H1 (cell line): ENCODE measurements at regions not wholly inside any gene's neighbourhood (a gene's known extent, or its start where the extent isn't known, plus 50 kb on each side); places are given as distances from the start of the nearest gene placed in this dataset.

ENCODE experiments used
- CTCF ChIA-PET: fragments of 300-600 bp; sonication (Branson Sonifier 250); formaldehyde crosslinking; loops from one replicate; lab custom pipeline; 2021; ENCODE audit not compliant: partially characterized antibody; lab: Charles Lee
- POLR2A ChIA-PET: fragments of 300-600 bp; sonication (Branson Sonifier 250); formaldehyde crosslinking; loops from one replicate; lab custom pipeline; 2021; ENCODE audit warnings: inconsistent platforms; ENCODE audit not compliant: partially characterized antibody; lab: Charles Lee
- DNase-seq, 2 experiments: peaks; one replicate each; pipeline versions ENCODE4 v3.0.0 to v3.0.0-alpha.2; 2010 to 2022; ENCODE audit warnings: low spot score in 2 of 2, low read depth in 1 of 2, mixed read lengths in 1 of 2
- FAIRE-seq: peaks from 2 replicates; lab custom pipeline; 2011; peaks lifted over from hg19 to GRCh38; lab: Jason Lieb, UNC
- H2AFZ ChIP-seq: 2 replicates; pipeline ENCODE4 v1.8.1; 2012; ENCODE audit warnings: low read length, inconsistent platforms
- H2AK5ac ChIP-seq: 2 replicates; pipeline ENCODE4 v1.6.1; 2013; ENCODE audit warnings: low read depth, low read length
- H2BK120ac ChIP-seq: replicated peaks from 2 replicates; pipeline ENCODE3; 2013; ENCODE audit warnings: low read depth, low read length, inconsistent platforms
- H2BK12ac ChIP-seq: 2 replicates; pipeline ENCODE4 v1.6.1; 2013; ENCODE audit warnings: low read depth, low read length
- H2BK15ac ChIP-seq: 2 replicates; pipeline ENCODE4 v1.6.1; 2013; ENCODE audit warnings: low read length
- H2BK20ac ChIP-seq: 2 replicates; pipeline ENCODE4 v1.6.1; 2013; ENCODE audit warnings: low read length
- H2BK5ac ChIP-seq: 2 replicates; pipeline ENCODE4 v1.6.1; 2013; ENCODE audit warnings: low read depth, low read length
- H3K14ac ChIP-seq: 2 replicates; pipeline ENCODE4 v1.6.1; 2013; ENCODE audit warnings: inconsistent platforms; ENCODE audit not compliant: insufficient read length
- H3K18ac ChIP-seq: 2 replicates; pipeline ENCODE4 v1.6.1; 2013; ENCODE audit warnings: low read length; ENCODE audit errors: extremely low read depth
- H3K23ac ChIP-seq: 2 replicates; pipeline ENCODE4 v1.6.1; 2013; ENCODE audit warnings: inconsistent platforms; ENCODE audit not compliant: insufficient read length
- H3K23me2 ChIP-seq: 2 replicates; pipeline ENCODE4 v1.6.1; 2013; ENCODE audit warnings: low read depth, low read length
- H3K27ac ChIP-seq: 2 replicates; pipeline ENCODE4 v1.6.1; 2011; ENCODE audit warnings: low read depth, low read length, inconsistent platforms
- H3K27me3 ChIP-seq, 4 experiments: replicated peaks in 1 of 4; 1 replicate in 1 of 4; 2 replicates in 3 of 4; pipeline versions ENCODE4 v1.6.1 to v1.8.1; 2011 to 2013; ENCODE audit warnings: low read length in 3 of 4, mild to moderate bottlenecking in 3 of 4, inconsistent platforms in 2 of 4, mixed read lengths in 2 of 4, moderate library complexity in 1 of 4; ENCODE audit not compliant: control insufficient read depth in 3 of 4, insufficient read depth in 3 of 4; ENCODE audit errors: extremely low read depth in 1 of 4
- H3K36me3 ChIP-seq, 4 experiments: 2 replicates each; pipeline versions ENCODE4 v1.6.1 to v1.8.1; 2011 to 2013; ENCODE audit warnings: mild to moderate bottlenecking in 4 of 4, low read length in 3 of 4, moderate library complexity in 2 of 4, control low read depth in 1 of 4, inconsistent platforms in 1 of 4; ENCODE audit not compliant: insufficient read depth in 4 of 4, control insufficient read depth in 2 of 4
- H3K4ac ChIP-seq: replicated peaks from 2 replicates; pipeline ENCODE3; 2013; ENCODE audit warnings: low read length, low read depth, mixed read lengths, inconsistent platforms; ENCODE audit not compliant: insufficient read length
- H3K4me1 ChIP-seq, 4 experiments: replicated peaks in 1 of 4; 1 replicate in 1 of 4; 2 replicates in 3 of 4; pipeline versions ENCODE4 v1.6.1 to v1.8.1; 2011 to 2013; ENCODE audit warnings: low read length in 3 of 4, inconsistent platforms in 2 of 4, mixed read lengths in 1 of 4; ENCODE audit not compliant: insufficient read depth in 4 of 4, control insufficient read depth in 3 of 4
- H3K4me2 ChIP-seq, 2 experiments: 2 replicates each; pipeline versions ENCODE4 v1.6.1 to v1.8.1; 2011 to 2013; ENCODE audit warnings: low read depth in 2 of 2, low read length in 2 of 2, control low read depth in 1 of 2, inconsistent platforms in 1 of 2, mild to moderate bottlenecking in 1 of 2; ENCODE audit not compliant: insufficient read depth in 1 of 2
- H3K4me3 ChIP-seq, 4 experiments: fragments of 200-600, 300-600 bp in 1 of 4; sonication (generic), shearing (Covaris generic), sonication (Bioruptor Twin) in 1 of 4; 2 replicates each; pipeline versions ENCODE4 v1.5.1 to v1.8.1; 2011 to 2016; ENCODE audit warnings: low read length in 4 of 4, low read depth in 3 of 4, control low read depth in 2 of 4, inconsistent platforms in 2 of 4, mild to moderate bottlenecking in 2 of 4, mixed read lengths in 1 of 4, moderate library complexity in 1 of 4; ENCODE audit not compliant: insufficient read depth in 2 of 4; ENCODE audit errors: extremely low read depth in 1 of 4
- H3K56ac ChIP-seq: replicated peaks from 2 replicates; pipeline ENCODE3; 2013; ENCODE audit warnings: low read depth, mild to moderate bottlenecking, mixed read lengths, low read length, inconsistent platforms; ENCODE audit not compliant: insufficient read length
- H3K79me1 ChIP-seq: 2 replicates; pipeline ENCODE4 v1.6.1; 2013; ENCODE audit warnings: low read depth, low read length, control low read depth
- H3K79me2 ChIP-seq, 2 experiments: 2 replicates each; pipeline versions ENCODE4 v1.6.1 to v1.8.1; 2012 to 2013; ENCODE audit warnings: low read length in 2 of 2, mild to moderate bottlenecking in 2 of 2, inconsistent platforms in 1 of 2; ENCODE audit not compliant: insufficient read depth in 2 of 2, control insufficient read depth in 1 of 2
- H3K9ac ChIP-seq, 4 experiments: replicated peaks in 1 of 4; 1 replicate in 1 of 4; 2 replicates in 3 of 4; pipeline versions ENCODE4 v1.6.1 to v1.8.1; 2011 to 2013; ENCODE audit warnings: low read depth in 3 of 4, low read length in 3 of 4, control low read depth in 2 of 4, mild to moderate bottlenecking in 2 of 4, moderate library complexity in 2 of 4, inconsistent platforms in 1 of 4; ENCODE audit errors: extremely low read depth in 1 of 4
- H3K9me3 ChIP-seq, 2 experiments: 2 replicates each; pipeline versions ENCODE4 v1.6.1 to v1.8.1; 2012 to 2013; ENCODE audit warnings: mild to moderate bottlenecking in 2 of 2, moderate library complexity in 2 of 2, control low read depth in 1 of 2, inconsistent platforms in 1 of 2, low read depth in 1 of 2, low read length in 1 of 2, mixed read lengths in 1 of 2; ENCODE audit not compliant: insufficient read depth in 2 of 2
- H4K20me1 ChIP-seq, 2 experiments: replicated peaks in 1 of 2; 2 replicates each; pipeline versions ENCODE3 to v1.8.1; 2011 to 2013; ENCODE audit warnings: inconsistent platforms in 2 of 2, low read length in 2 of 2, mild to moderate bottlenecking in 1 of 2; ENCODE audit not compliant: insufficient read depth in 2 of 2, control insufficient read depth in 1 of 2
- H4K5ac ChIP-seq: 2 replicates; pipeline ENCODE4 v1.6.1; 2013; ENCODE audit warnings: low read length, low read depth, mixed read lengths, inconsistent platforms; ENCODE audit not compliant: insufficient read length
- H4K8ac ChIP-seq: 2 replicates; pipeline ENCODE4 v1.8.0; 2013; ENCODE audit warnings: mild to moderate bottlenecking, moderate library complexity, low read length, inconsistent platforms; ENCODE audit not compliant: insufficient read depth; ENCODE audit errors: extremely low read depth
- H4K91ac ChIP-seq: replicated peaks from 2 replicates; pipeline ENCODE3; 2013; ENCODE audit warnings: low read length, mixed read lengths, inconsistent platforms; ENCODE audit not compliant: insufficient read length
- HDAC2 ChIP-seq, 2 experiments: fragments of 300-600 bp in 1 of 2; sonication (generic) in 1 of 2; IDR thresholded peaks; 2 replicates each; pipeline ENCODE4 v1.6.1; 2011 to 2012; ENCODE audit warnings: low read depth in 2 of 2, low read length in 2 of 2, mild to moderate bottlenecking in 2 of 2, moderate library complexity in 2 of 2, borderline replicate concordance in 1 of 2, inconsistent platforms in 1 of 2
- MAFK ChIP-seq: IDR thresholded peaks from 2 replicates; pipeline ENCODE4 v1.6.1; 2012; ENCODE audit warnings: low read depth, mild to moderate bottlenecking, improper control_type of control experiment, low read length
- WGBS, 2 experiments: shearing (Covaris generic) in 1 of 2; methylation state at CpG; one replicate each; pipeline versions ENCODE4 v1.1.6 to v1.1.7; 2013 to 2015; ENCODE audit warnings: low lambda C conversion rate in 2 of 2, mixed read lengths in 2 of 2, inconsistent platforms in 1 of 2, low coverage in 1 of 2, missing lambda C conversion rate in 1 of 2; ENCODE audit not compliant: insufficient replicate concordance in 2 of 2, insufficient coverage in 1 of 2, insufficient read length in 1 of 2; ENCODE audit errors: extremely low coverage in 1 of 2, missing lambda C conversion rate in 1 of 2; 5-methylcytosine and 5-hydroxymethylcytosine counted together

GRCh38 chr13:81591528-81592220 is 1250.7 kb upstream of the SPRY2 start:
- H3K4me2 ChIP-seq = no peak overlapping the region
- no peak overlapping the region for H2BK15ac ChIP-seq
- no peaks in the 10 kb centered on the region for H3K4me1 ChIP-seq
- peak overlapping the region; percentile 93 for H2AFZ ChIP-seq
- no peak overlapping the region for H4K8ac ChIP-seq
- H2BK20ac ChIP-seq = no peak overlapping the region
- H3K56ac ChIP-seq = no peak overlapping the region
- DNase-seq = no peak
- no peak overlapping the region for H2BK12ac ChIP-seq
- H3K4ac ChIP-seq = no peak overlapping the region
- no peak overlapping the region for H4K5ac ChIP-seq
- TF ChIP-seq MAFK = no peak
- no peak for TF ChIP-seq HDAC2 (IDR thresholded peaks at IDR 0.05; ENCODE audit: borderline replicate concordance in 1 of 2, low read depth in 2 of 2, low read length in 2 of 2)
- H2BK120ac ChIP-seq = no peak overlapping the region
- H3K18ac ChIP-seq = no peak overlapping the region
- no peak overlapping the region for H3K4me3 ChIP-seq
- no peak overlapping the region for H4K91ac ChIP-seq
- FAIRE-seq = no peak
- no peak overlapping the region for H2AK5ac ChIP-seq
- no peaks in the 10 kb centered on the region for H3K23me2 ChIP-seq
- CTCF ChIA-PET = no interaction called here
- H3K9me3 ChIP-seq = no peaks in the 10 kb centered on the region
- 91% methylated on average over 3 of the region's 3 CpGs; no CpG with 5 or more reads in 1 of the 2 experiments for WGBS, 2 experiments
- no peaks in the 10 kb centered on the region for H3K79me1 ChIP-seq
- no peak overlapping the region for H3K9ac ChIP-seq
- no peaks in the 10 kb centered on the region for H3K79me2 ChIP-seq
- H3K14ac ChIP-seq = no peak overlapping the region
- no peak overlapping the region for H3K27ac ChIP-seq
- no peaks in the 10 kb centered on the region for H3K36me3 ChIP-seq
- POLR2A ChIA-PET = no interaction called here
- H4K20me1 ChIP-seq = no peaks in the 10 kb centered on the region
- H3K23ac ChIP-seq = no peak overlapping the region
- H3K27me3 ChIP-seq = no peaks in the 10 kb centered on the region
- no peak overlapping the region for H2BK5ac ChIP-seq
